DOHH2 (cell line): ENCODE measurements at regions not wholly inside any gene's neighbourhood (a gene's known extent, or its start where the extent isn't known, plus 50 kb on each side); places are given as distances from the start of the nearest gene placed in this dataset.
A peak's percentile ranks its signal among the peaks of the same experiment; 100 is the strongest.

Experiments
- H3F3A ChIP-seq: fragments of 200-600 bp; sonication (generic), shearing (Covaris generic); 2 replicates; pipeline ENCODE4 v1.6.0; 2016; ENCODE audit warnings: antibody characterized with exemption, mild to moderate bottlenecking; ENCODE audit not compliant: control insufficient read depth, insufficient read depth
- H3K27ac ChIP-seq: fragments of 200-600 bp; sonication (generic); 2 replicates; pipeline ENCODE4 v1.5.1; 2014; ENCODE audit warnings: low read depth, mild to moderate bottlenecking, low read length, moderate library complexity
- H3K27me3 ChIP-seq: fragments of 200-600 bp; sonication (generic); 2 replicates; pipeline ENCODE4 v1.6.1; 2014; ENCODE audit warnings: mild to moderate bottlenecking, low read length, mixed read lengths; ENCODE audit not compliant: control insufficient read depth
- H3K36me3 ChIP-seq: fragments of 200-600 bp; sonication (generic); 2 replicates; pipeline ENCODE4 v1.6.1; 2014; ENCODE audit warnings: mild to moderate bottlenecking, low read length, moderate library complexity, mixed read lengths; ENCODE audit not compliant: control insufficient read depth
- H3K4me1 ChIP-seq: fragments of 200-600 bp; sonication (generic); 2 replicates; pipeline ENCODE4 v1.6.1; 2014; ENCODE audit warnings: mild to moderate bottlenecking, low read length, mixed read lengths; ENCODE audit not compliant: control insufficient read depth
- H3K4me2 ChIP-seq: fragments of 200-600 bp; sonication (generic); 2 replicates; pipeline ENCODE4 v1.6.0; 2014; ENCODE audit warnings: mild to moderate bottlenecking, low read length, moderate library complexity
- H3K4me3 ChIP-seq: fragments of 200-600 bp; sonication (generic); 2 replicates; pipeline ENCODE4 v1.5.1; 2014; ENCODE audit warnings: mild to moderate bottlenecking, low read length, mixed read lengths
- H3K79me2 ChIP-seq: fragments of 200-600 bp; sonication (generic); 2 replicates; pipeline ENCODE4 v1.6.1; 2014; ENCODE audit warnings: mild to moderate bottlenecking, low read length, mixed read lengths; ENCODE audit not compliant: control insufficient read depth
- H3K9me2 ChIP-seq: fragments of 200-600 bp; sonication (generic); replicated peaks from 2 replicates; pipeline ENCODE4 v1.6.1; 2014; ENCODE audit warnings: mild to moderate bottlenecking, low read length, mixed read lengths; ENCODE audit not compliant: control insufficient read depth
- H3K9me3 ChIP-seq: fragments of 200-600 bp; sonication (generic); 2 replicates; pipeline ENCODE4 v1.6.1; 2014; ENCODE audit warnings: antibody characterized with exemption, low read length, mixed read lengths; ENCODE audit not compliant: control insufficient read depth, insufficient read depth
- H4K20me1 ChIP-seq: fragments of 200-600 bp; sonication (generic); 2 replicates; pipeline ENCODE4 v1.6.0; 2014; ENCODE audit warnings: low read depth, mild to moderate bottlenecking, antibody characterized with exemption, low read length, moderate library complexity; ENCODE audit not compliant: control insufficient read depth, insufficient read depth
- CTCF ChIP-seq: fragments of 200-600 bp; sonication (generic); IDR thresholded peaks from one replicate; pipeline ENCODE4 v1.5.1; 2014; ENCODE audit warnings: antibody characterized with exemption, mild to moderate bottlenecking, low read depth, low read length; ENCODE audit not compliant: poor library complexity, severe bottlenecking
- EZH2phosphoT487 ChIP-seq: fragments of 200-600 bp; sonication (generic); IDR thresholded peaks from 2 replicates; pipeline ENCODE4 v1.6.1; 2017; ENCODE audit warnings: borderline replicate concordance, mild to moderate bottlenecking, antibody characterized with exemption, low read length, moderate library complexity, mixed read lengths

- Histone ChIP-seq H3K9me3 (no peaks in the 10 kb centered on the region), H4K20me1 (no peaks in the 10 kb centered on the region), H3K4me2 (peak overlapping the region; percentile 91), H3K4me1 (peaks cover 84% of the 10 kb centered on the region), H3K36me3 (peaks cover 19% of the 10 kb centered on the region), H3K79me2 (peaks cover 43% of the 10 kb centered on the region), H3K27ac (peak overlapping the region; percentile 82), H3K9me2 (no peaks in the 10 kb centered on the region), H3K27me3 (no peaks in the 10 kb centered on the region), H3K4me3 (peak overlapping the region; percentile 73), H3F3A (peaks cover 37% of the 10 kb centered on the region)
- TF ChIP-seq CTCF: no peak
- TF ChIP-seq EZH2phosphoT487: no peak
These were observed 77.0 kb upstream of the SERTAD2 start for GRCh38 chr2:64730551-64731262.

GRCh38 chr2:64731263-64731643 lies 77.5 kb upstream of the SERTAD2 start:
- Histone ChIP-seq H3K4me3 (peak overlapping the region; percentile 73), H3K4me2 (peak overlapping the region; percentile 91), H3F3A (peaks cover 37% of the 10 kb centered on the region), H3K9me2 (no peaks in the 10 kb centered on the region), H3K36me3 (peaks cover 22% of the 10 kb centered on the region), H3K4me1 (peaks cover 80% of the 10 kb centered on the region), H3K27ac (peak overlapping the region; percentile 82), H3K27me3 (no peaks in the 10 kb centered on the region), H4K20me1 (no peaks in the 10 kb centered on the region), H3K9me3 (no peaks in the 10 kb centered on the region), H3K79me2 (peaks cover 38% of the 10 kb centered on the region)
- TF ChIP-seq CTCF: no peak
- TF ChIP-seq EZH2phosphoT487: no peak

- H3K4me2 ChIP-seq: peak overlapping the region; percentile 91
- H3F3A ChIP-seq: peaks cover 35% of the 10 kb centered on the region
- peak overlapping the region; percentile 82 for H3K27ac ChIP-seq
- peak overlapping the region; percentile 73 for H3K4me3 ChIP-seq
- no peaks in the 10 kb centered on the region for H3K9me3 ChIP-seq
- no peak for TF ChIP-seq CTCF
- no peak for TF ChIP-seq EZH2phosphoT487
- peaks cover 22% of the 10 kb centered on the region for H3K36me3 ChIP-seq
- peaks cover 36% of the 10 kb centered on the region for H3K79me2 ChIP-seq
- H4K20me1 ChIP-seq: no peaks in the 10 kb centered on the region
- no peaks in the 10 kb centered on the region for H3K27me3 ChIP-seq
- peaks cover 75% of the 10 kb centered on the region for H3K4me1 ChIP-seq
- no peaks in the 10 kb centered on the region for H3K9me2 ChIP-seq
These were observed 78.0 kb upstream of the SERTAD2 start for GRCh38 chr2:64731746-64732145.
